IMR-90 (cell line): ENCODE measurements at regions not wholly inside any gene's neighbourhood (a gene's known extent, or its start where the extent isn't known, plus 50 kb on each side); places are given as distances from the start of the nearest gene placed in this dataset.

Source experiments
- ATAC-seq: fragments of 200-7000 bp; cut with Tn5 transposase; 2 replicates; pipeline ENCODE4 v1.9.1; 2020; ENCODE audit warnings: low read depth, mild to moderate bottlenecking, moderate library complexity
- BruUV-seq: library from RNA; stranded (reverse); fragments of 400-500 nt; replicated peaks from 2 replicates; lab custom pipeline; 2021; lab: Mats Ljungman, UMichigan
- CTCF ChIA-PET: fragments of 300-600 bp; formaldehyde crosslinking; extraction: SDS; loops from one replicate; lab custom pipeline; 2021; ENCODE audit warnings: antibody characterized with exemption; lab: Yijun Ruan, JAX
- POLR2A ChIA-PET: fragments of 300-600 bp; sonication (Branson Sonifier 250); formaldehyde crosslinking; loops from one replicate; lab custom pipeline; 2022; ENCODE audit warnings: antibody characterized with exemption; ENCODE audit not compliant: unreplicated experiment; lab: Charles Lee
- DNase-seq: peaks from one replicate; pipeline ENCODE4 v3.0.0; 2013
- H2AFZ ChIP-seq: replicated peaks from 2 replicates; pipeline ENCODE3; 2013; ENCODE audit warnings: low read length, mild to moderate bottlenecking; ENCODE audit not compliant: poor library complexity
- H2AK5ac ChIP-seq: 2 replicates; pipeline ENCODE4 v1.6.1; 2013; ENCODE audit warnings: low read depth, low read length, inconsistent platforms
- H2AK9ac ChIP-seq: replicated peaks from 2 replicates; pipeline ENCODE3; 2013; ENCODE audit warnings: mild to moderate bottlenecking, low read depth, low read length, moderate library complexity; ENCODE audit not compliant: poor library complexity
- H2BK120ac ChIP-seq: 2 replicates; pipeline ENCODE4 v1.6.1; 2013; ENCODE audit warnings: low read depth, low read length, inconsistent platforms
- H2BK15ac ChIP-seq: 3 replicates; pipeline ENCODE4 v1.6.1; 2013; ENCODE audit warnings: low read depth, low read length, inconsistent platforms
- H2BK20ac ChIP-seq: 2 replicates; pipeline ENCODE4 v1.6.1; 2013; ENCODE audit warnings: low read depth, mild to moderate bottlenecking, inconsistent platforms, low read length, moderate library complexity
- H2BK5ac ChIP-seq: 2 replicates; pipeline ENCODE4 v1.6.1; 2013; ENCODE audit warnings: mild to moderate bottlenecking, low read depth, low read length, inconsistent platforms; ENCODE audit not compliant: poor library complexity, severe bottlenecking
- H3K14ac ChIP-seq: replicated peaks from 2 replicates; pipeline ENCODE4 v1.6.1; 2013; ENCODE audit warnings: low read depth, low read length, inconsistent platforms
- H3K18ac ChIP-seq: 2 replicates; pipeline ENCODE4 v1.6.1; 2013; ENCODE audit warnings: low read depth, low read length, control low read depth
- H3K23ac ChIP-seq: 2 replicates; pipeline ENCODE4 v1.6.1; 2013; ENCODE audit warnings: low read depth, low read length, inconsistent platforms
- H3K27ac ChIP-seq: 2 replicates; pipeline ENCODE4 v1.5.1; 2013; ENCODE audit warnings: mild to moderate bottlenecking, control low read depth, low read length; ENCODE audit not compliant: insufficient read depth
- H3K27me3 ChIP-seq: 2 replicates; pipeline ENCODE4 v1.6.1; 2013; ENCODE audit warnings: low read length; ENCODE audit not compliant: control insufficient read depth, insufficient read depth
- H3K36me3 ChIP-seq: 2 replicates; pipeline ENCODE4 v1.6.1; 2013; ENCODE audit warnings: low read length, mixed read lengths; ENCODE audit not compliant: control insufficient read depth, insufficient read depth
- H3K4ac ChIP-seq: 2 replicates; pipeline ENCODE4 v1.6.1; 2013; ENCODE audit warnings: low read depth, low read length, inconsistent platforms
- H3K4me1 ChIP-seq: 2 replicates; pipeline ENCODE4 v1.6.1; 2013; ENCODE audit warnings: low read length, mixed read lengths; ENCODE audit not compliant: control insufficient read depth, insufficient read depth
- H3K4me2 ChIP-seq: 2 replicates; pipeline ENCODE4 v1.6.1; 2013; ENCODE audit warnings: low read depth, mild to moderate bottlenecking, control low read depth, low read length, moderate library complexity
- H3K4me3 ChIP-seq: 2 replicates; pipeline ENCODE4 v1.5.1; 2013; ENCODE audit warnings: low read depth, mild to moderate bottlenecking, control low read depth, low read length, moderate library complexity; ENCODE audit not compliant: insufficient read depth
- H3K56ac ChIP-seq: 2 replicates; pipeline ENCODE4 v1.6.1; 2013; ENCODE audit warnings: low read length, inconsistent platforms; ENCODE audit not compliant: insufficient read depth; ENCODE audit errors: extremely low read depth
- H3K79me1 ChIP-seq, 2 experiments: 2 replicates each; pipeline ENCODE4 v1.6.1; 2013; ENCODE audit warnings: low read length in 2 of 2, inconsistent platforms in 1 of 2, low read depth in 1 of 2
- H3K9ac ChIP-seq: 2 replicates; pipeline ENCODE4 v1.6.1; 2013; ENCODE audit warnings: low read depth, low read length, control low read depth
- H3K9me1 ChIP-seq: 2 replicates; pipeline ENCODE4 v1.6.1; 2013; ENCODE audit warnings: low read length, inconsistent platforms; ENCODE audit not compliant: insufficient read depth
- H3K9me3 ChIP-seq: 2 replicates; pipeline ENCODE4 v1.6.1; 2013; ENCODE audit warnings: low read length; ENCODE audit not compliant: control insufficient read depth, insufficient read depth
- H4K20me1 ChIP-seq: 2 replicates; pipeline ENCODE4 v1.6.1; 2013; ENCODE audit warnings: low read length, inconsistent platforms; ENCODE audit not compliant: insufficient read depth
- H4K5ac ChIP-seq: 2 replicates; pipeline ENCODE4 v1.6.1; 2013; ENCODE audit warnings: mild to moderate bottlenecking, low read depth, low read length, control low read depth
- H4K8ac ChIP-seq, 2 experiments: 2 replicates each; pipeline ENCODE4 v1.6.1; 2013; ENCODE audit warnings: low read depth in 2 of 2, low read length in 2 of 2, control low read depth in 1 of 2, inconsistent platforms in 1 of 2
- H4K91ac ChIP-seq: 2 replicates; pipeline ENCODE4 v1.6.1; 2013; ENCODE audit warnings: low read depth, low read length, inconsistent platforms; ENCODE audit not compliant: insufficient read depth
- CHD1 ChIP-seq: IDR thresholded peaks from 2 replicates; pipeline ENCODE4 v1.6.1; 2012; ENCODE audit warnings: low read depth, low read length, improper control_type of control experiment
- MAFK ChIP-seq: IDR thresholded peaks from 2 replicates; pipeline ENCODE4 v1.6.1; 2012; ENCODE audit warnings: low read depth, low read length, improper control_type of control experiment
- RFX5 ChIP-seq: IDR thresholded peaks from 2 replicates; pipeline ENCODE4 v1.8.0; 2012; ENCODE audit warnings: low read depth, mild to moderate bottlenecking, low read length, moderate library complexity
- WGBS, 2 experiments: methylation state at CpG; one replicate each; pipeline versions ENCODE4 v1.1.5 to v1.1.7; 2013; ENCODE audit warnings: missing lambda C conversion rate in 2 of 2; ENCODE audit not compliant: insufficient read length in 1 of 2; ENCODE audit errors: extremely low coverage in 2 of 2; 5-methylcytosine and 5-hydroxymethylcytosine counted together
- dilution Hi-C: fragments of 300-500 bp; cut with HindIII; formaldehyde crosslinking; loops from one replicate; pipeline ENCODE4 v1.14.3; 2018; ENCODE audit warnings: low sequenced_read_pairs; ENCODE audit not compliant: unreplicated experiment
- in situ Hi-C: fragments of 300-500 bp; cut with MboI; formaldehyde crosslinking; loops from 3 replicates; pipeline ENCODE4 v1.14.3; 2019; ENCODE audit warnings: low sequenced_read_pairs, inconsistent platforms, mixed read lengths
- intact Hi-C: fragments of 100-400 bp; cut with micrococcal nuclease; formaldehyde crosslinking; loops from 2 replicates; pipeline ENCODE4 v1.10.0; 2022

DNA sequence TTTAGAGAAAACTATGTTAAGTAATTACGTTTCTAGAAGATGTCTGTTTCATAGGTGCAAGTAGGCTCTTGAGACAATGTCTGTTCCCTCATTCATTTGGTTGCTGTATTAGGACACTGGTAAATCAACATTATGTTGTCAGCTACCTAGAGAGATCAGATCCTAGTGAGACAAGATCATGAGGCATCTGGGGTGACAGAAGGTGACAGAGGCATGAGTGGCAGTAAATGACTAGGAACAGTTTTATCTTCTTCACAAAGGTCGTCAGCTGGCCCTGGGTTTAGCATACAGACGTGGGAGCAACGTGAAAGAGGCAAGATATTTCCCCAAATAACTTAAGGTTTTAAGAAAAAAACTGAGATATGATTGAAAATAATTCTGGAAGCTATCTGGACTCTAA is 1926.3 kb upstream of the WWC1 start:
- ChIA-PET CTCF (no interaction called here), POLR2A (no interaction called here)
- Histone ChIP-seq H2BK120ac (no peak overlapping the region), H3K4me3 (no peak overlapping the region), H4K91ac (no peak overlapping the region), H2AFZ (no peak overlapping the region), H3K23ac (no peak overlapping the region), H3K9me3 (peaks cover 19% of the 10 kb centered on the region), H2BK20ac (no peak overlapping the region), H3K56ac (no peak overlapping the region), H3K4me2 (no peak overlapping the region), H2AK9ac (no peak overlapping the region), H2BK15ac (no peak overlapping the region), H3K36me3 (no peaks in the 10 kb centered on the region), H4K8ac (no peak overlapping the region), H3K79me1 (no peaks in the 10 kb centered on the region), H4K5ac (no peak overlapping the region), H3K27me3 (no peaks in the 10 kb centered on the region), H3K9me1 (no peaks in the 10 kb centered on the region), H3K14ac (no peak overlapping the region), H3K9ac (no peak overlapping the region), H3K4me1 (no peaks in the 10 kb centered on the region), H3K18ac (no peak overlapping the region), H3K27ac (no peak overlapping the region), H2AK5ac (no peak overlapping the region), H2BK5ac (no peak overlapping the region), H4K20me1 (no peaks in the 10 kb centered on the region), H3K4ac (no peak overlapping the region)
- intact Hi-C loops, result no loop called here
- TF ChIP-seq MAFK, result no peak
- no peak for TF ChIP-seq CHD1
- TF ChIP-seq RFX5, result no peak
- in situ Hi-C loops, result no loop called here
- 100% methylated on average over 1 of the region's 4 CpGs; no CpG with 5 or more reads in 1 of the 2 experiments for WGBS, 2 experiments
- DNase-seq, result no peak
- BruUV-seq, result no TSS peak
- dilution Hi-C loops, result no loop called here
- no peak for ATAC-seq
